ENCODE measurements at regions not wholly inside any gene's neighbourhood (a gene's known extent, or its start where the extent isn't known, plus 50 kb on each side); places are given as distances from the start of the nearest gene placed in this dataset.

DNA sequence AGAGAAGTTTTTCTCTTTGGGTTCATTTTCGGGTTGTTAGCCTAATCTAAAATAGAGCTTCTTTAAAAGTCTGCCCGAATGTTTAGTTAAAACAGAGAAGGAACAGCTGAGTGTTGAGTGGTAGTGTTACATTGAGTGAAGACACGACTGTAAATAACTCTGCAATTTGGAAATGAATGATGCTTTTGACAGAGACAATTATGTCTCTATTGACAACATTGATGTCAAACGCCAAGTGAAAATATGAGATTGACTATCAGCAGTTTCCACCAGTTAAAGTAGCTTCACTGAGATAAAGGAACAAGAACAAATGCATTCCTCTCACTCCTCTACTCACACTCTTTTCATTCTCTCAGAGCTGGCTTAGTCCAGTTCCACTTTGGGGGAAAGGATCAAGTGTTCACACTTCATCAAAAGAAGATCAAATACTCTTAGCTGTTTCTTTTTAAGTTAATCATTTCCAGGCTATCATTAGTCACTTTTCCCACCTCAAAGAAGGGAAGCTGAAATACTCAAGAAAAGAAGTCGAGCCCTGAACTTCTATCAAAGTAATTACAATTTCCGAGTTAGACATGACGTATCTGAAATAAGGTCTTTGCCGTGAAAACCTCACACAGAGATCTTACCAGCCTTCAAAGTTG, 399.1 kb upstream of the DPH6 start:
- Histone ChIP-seq H3K9me3 (no peaks in the 10 kb centered on the region), H3K4me1 (no peaks in the 10 kb centered on the region), H3K36me3 (no peaks in the 10 kb centered on the region), H3K4me3 (no peak overlapping the region), H3K27me3 (ENCODE audit: low read depth) (no peaks in the 10 kb centered on the region), H3K27ac (no peak overlapping the region)
- DNase-seq (no peak), ATAC-seq (no peak)
- TF ChIP-seq, protein P1, sequence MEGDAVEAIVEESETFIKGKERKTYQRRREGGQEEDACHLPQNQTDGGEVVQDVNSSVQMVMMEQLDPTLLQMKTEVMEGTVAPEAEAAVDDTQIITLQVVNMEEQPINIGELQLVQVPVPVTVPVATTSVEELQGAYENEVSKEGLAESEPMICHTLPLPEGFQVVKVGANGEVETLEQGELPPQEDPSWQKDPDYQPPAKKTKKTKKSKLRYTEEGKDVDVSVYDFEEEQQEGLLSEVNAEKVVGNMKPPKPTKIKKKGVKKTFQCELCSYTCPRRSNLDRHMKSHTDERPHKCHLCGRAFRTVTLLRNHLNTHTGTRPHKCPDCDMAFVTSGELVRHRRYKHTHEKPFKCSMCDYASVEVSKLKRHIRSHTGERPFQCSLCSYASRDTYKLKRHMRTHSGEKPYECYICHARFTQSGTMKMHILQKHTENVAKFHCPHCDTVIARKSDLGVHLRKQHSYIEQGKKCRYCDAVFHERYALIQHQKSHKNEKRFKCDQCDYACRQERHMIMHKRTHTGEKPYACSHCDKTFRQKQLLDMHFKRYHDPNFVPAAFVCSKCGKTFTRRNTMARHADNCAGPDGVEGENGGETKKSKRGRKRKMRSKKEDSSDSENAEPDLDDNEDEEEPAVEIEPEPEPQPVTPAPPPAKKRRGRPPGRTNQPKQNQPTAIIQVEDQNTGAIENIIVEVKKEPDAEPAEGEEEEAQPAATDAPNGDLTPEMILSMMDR (IDR thresholded peaks at IDR 0.05), result no peak
- intact Hi-C loops (cut with DNase I), result no loop called here

DNA sequence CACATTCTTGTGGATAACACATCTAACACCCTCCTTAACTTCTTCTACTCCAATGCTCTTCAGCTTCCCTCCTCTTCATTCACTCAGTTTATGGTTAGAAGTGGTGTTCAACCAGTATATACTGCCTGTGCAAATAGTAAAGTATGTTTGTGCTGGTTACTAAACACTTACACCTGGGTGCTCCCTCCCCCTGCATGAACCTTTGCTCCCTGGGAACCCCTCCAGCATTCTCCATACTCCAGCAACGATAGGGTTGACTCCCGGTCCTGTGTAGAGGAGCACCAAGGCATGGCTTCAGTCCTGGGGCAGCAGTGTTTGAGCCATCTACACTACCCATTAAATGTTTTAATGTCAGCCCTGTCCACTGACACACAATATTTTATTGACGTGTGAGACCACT, 407.5 kb upstream of the DPH6 start:
- no peaks in the 10 kb centered on the region for H3K4me1 ChIP-seq
- intact Hi-C loops (cut with DNase I), result no loop called here
- no peak for ATAC-seq

DNA sequence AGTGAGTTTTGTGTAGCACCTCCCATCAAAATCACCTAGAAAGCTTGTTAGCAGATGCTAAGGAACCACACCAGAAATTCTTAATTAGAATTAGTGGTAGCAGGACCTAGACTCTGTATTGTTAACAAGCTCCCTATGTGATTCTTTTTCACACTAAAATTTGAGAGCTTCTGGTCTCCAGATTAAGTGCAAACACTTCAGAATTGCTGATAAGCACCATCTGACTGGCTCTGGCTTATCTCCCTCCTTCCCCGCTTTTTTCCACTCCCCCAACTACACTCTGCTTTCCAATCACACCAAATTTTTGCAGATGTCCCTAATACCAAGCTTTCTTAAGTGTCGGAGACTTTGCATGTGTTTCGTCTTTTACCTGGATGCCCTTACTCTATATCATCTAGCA, 410.1 kb upstream of the DPH6 start:
- intact Hi-C loops (cut with DNase I), result no loop called here
- H3K4me3 ChIP-seq, result no peak overlapping the region
- no peaks in the 10 kb centered on the region for H3K36me3 ChIP-seq
- no peaks in the 10 kb centered on the region for H3K4me1 ChIP-seq
- DNase-seq (no peak), ATAC-seq (no peak)
- TF ChIP-seq, protein P1 (IDR thresholded peaks at IDR 0.05), result no peak
- no peak overlapping the region for H3K27ac ChIP-seq
- H3K27me3 ChIP-seq (ENCODE audit: low read depth), result no peaks in the 10 kb centered on the region
- H3K9me3 ChIP-seq, result no peaks in the 10 kb centered on the region

More for the DNA sequence above, 407.5 kb upstream of the DPH6 start:
- DNase-seq, result no peak
- TF ChIP-seq, protein P1 (IDR thresholded peaks at IDR 0.05), result no peak
- Histone ChIP-seq H3K27ac (no peak overlapping the region), H3K9me3 (no peaks in the 10 kb centered on the region), H3K4me3 (no peak overlapping the region), H3K36me3 (no peaks in the 10 kb centered on the region), H3K27me3 (ENCODE audit: low read depth) (no peaks in the 10 kb centered on the region)

DNA sequence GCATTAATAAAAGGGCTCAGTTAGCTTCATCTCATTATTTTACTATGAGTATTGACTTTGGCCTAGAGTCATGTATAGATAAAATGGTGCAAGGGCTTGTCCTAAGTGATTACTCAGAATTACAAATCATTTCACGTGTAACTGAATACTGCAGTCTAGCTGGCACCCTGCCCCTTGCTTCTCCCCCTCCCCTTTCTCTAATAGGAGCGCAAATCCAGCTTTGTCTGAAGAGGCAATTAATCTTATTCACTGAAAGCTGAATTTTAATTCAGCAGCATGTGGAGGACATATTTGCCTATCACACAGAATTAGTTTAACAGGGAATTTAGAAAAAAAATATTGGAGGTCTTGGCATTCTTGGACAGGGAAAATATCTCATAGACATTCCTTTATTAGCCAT, 412.1 kb upstream of the DPH6 start:
- no peak for DNase-seq
- no peak overlapping the region for H3K4me3 ChIP-seq
- H3K9me3 ChIP-seq, result no peaks in the 10 kb centered on the region
- no peak for ATAC-seq
- intact Hi-C loops (cut with DNase I), result no loop called here
- H3K27ac ChIP-seq, result no peak overlapping the region
- no peaks in the 10 kb centered on the region for H3K27me3 ChIP-seq (ENCODE audit: low read depth)
- TF ChIP-seq, protein P1 (IDR thresholded peaks at IDR 0.05), result no peak
- no peaks in the 10 kb centered on the region for H3K4me1 ChIP-seq
- no peaks in the 10 kb centered on the region for H3K36me3 ChIP-seq

DNA sequence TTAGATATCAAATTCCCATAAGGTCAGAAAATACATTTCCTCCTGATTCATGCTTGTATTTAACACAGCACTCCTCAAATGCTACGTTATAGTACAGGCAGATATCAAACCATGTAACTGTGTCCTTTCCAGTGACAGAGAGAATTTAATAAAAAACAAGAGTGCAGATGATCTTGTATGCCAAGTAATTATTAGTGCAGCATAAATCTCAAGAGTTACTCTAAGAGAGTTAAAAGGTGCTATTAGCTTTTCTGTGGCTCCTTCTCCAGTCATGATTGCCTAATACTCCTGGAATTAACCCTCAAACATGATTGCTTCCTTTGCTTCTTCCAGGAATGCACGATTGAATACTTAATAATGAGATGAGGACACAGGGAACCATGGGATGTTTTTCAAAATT, 413.0 kb upstream of the DPH6 start:
- TF ChIP-seq, protein P1 (IDR thresholded peaks at IDR 0.05), result no peak
- DNase-seq (no peak), ATAC-seq (no peak)
- Histone ChIP-seq H3K4me1 (no peaks in the 10 kb centered on the region), H3K27me3 (ENCODE audit: low read depth) (no peaks in the 10 kb centered on the region), H3K9me3 (no peaks in the 10 kb centered on the region), H3K27ac (no peak overlapping the region), H3K36me3 (no peaks in the 10 kb centered on the region), H3K4me3 (no peak overlapping the region)
- intact Hi-C loops (cut with DNase I), result no loop called here
